ENCODE measurements at regions not wholly inside any gene's neighbourhood (a gene's known extent, or its start where the extent isn't known, plus 50 kb on each side); places are given as distances from the start of the nearest gene placed in this dataset.

GRCh38 chr4:180625653-180626052 is 1617.5 kb upstream of the TENM3 start:
- WGBS (ENCODE audit: insufficient coverage, insufficient replicate concordance, low lambda C conversion rate, missing lambda C conversion rate): 45% methylated on average over 3 of the region's 3 CpGs
- TF ChIP-seq STAT3 (IDR thresholded peaks at IDR 0.05; ENCODE audit: low read depth, low read length) (no peak), JUNB (IDR thresholded peaks at IDR 0.05) (no peak), CHD2 (IDR thresholded peaks at IDR 0.05; ENCODE audit: borderline replicate concordance, low read depth, low read length) (no peak), E2F8 (IDR thresholded peaks at IDR 0.05; ENCODE audit: low read depth, partially characterized antibody) (no peak), IKZF2 (IDR thresholded peaks at IDR 0.05) (no peak), RFX5 (IDR thresholded peaks at IDR 0.05; ENCODE audit: low read depth, low read length) (no peak), CUX1 (IDR thresholded peaks at IDR 0.05; ENCODE audit: insufficient replicate concordance, low read depth, low read length) (no peak), DPF2 (IDR thresholded peaks at IDR 0.05) (no peak), BCL11A (IDR thresholded peaks at IDR 0.05; ENCODE audit: low read depth, low read length) (no peak), IRF3 (IDR thresholded peaks at IDR 0.05) (no peak), ZNF687 (IDR thresholded peaks at IDR 0.05) (no peak), ZSCAN29 (IDR thresholded peaks at IDR 0.05) (no peak)

More at GRCh38 chr4:180625653-180626052, 1617.5 kb upstream of the TENM3 start:
- ChIA-PET CTCF (interaction anchor here (0.6 kb wide), 1 partner anchor 892 kb away, joined by 3 read pairs; no protein-coding TSS in a partner anchor), SMC1A (ENCODE audit: uncharacterized antibody, unreplicated experiment) (interaction anchor here (1.2 to 1.4 kb wide), 2 partner anchors 38 to 85 kb away, joined by 3 to 4 read pairs; no protein-coding TSS in a partner anchor), RAD21 (ENCODE audit: unreplicated experiment) (interaction anchor here (0.6 kb wide), 1 partner anchor 306 kb away, joined by 3 read pairs; no protein-coding TSS in a partner anchor), POLR2A (no interaction called here)
- H3K4me2 ChIP-seq (ENCODE audit: control insufficient read depth, insufficient read depth): no peak overlapping the region
- no TSS peak for BruUV-seq (replicated peaks)
- no peak overlapping the region for H3K9ac ChIP-seq (ENCODE audit: control insufficient read depth, insufficient read depth, low read length)
- H3K9me3 ChIP-seq (replicated peaks; ENCODE audit: control insufficient read depth, insufficient read depth, low read length): no peaks in the 10 kb centered on the region
- no peaks in the 10 kb centered on the region for H3K27me3 ChIP-seq (replicated peaks in 1 of 2; ENCODE audit: control insufficient read depth in 2 of 2, insufficient read depth in 2 of 2, low read length in 1 of 2)
- DNase-seq (ENCODE audit: low read depth, low spot score) (no peak), FAIRE-seq (no peak), ATAC-seq (no peak)
- no peaks in the 10 kb centered on the region for H3K79me2 ChIP-seq (ENCODE audit: control insufficient read depth, insufficient read depth, low read length)
- no peaks in the 10 kb centered on the region for H3K36me3 ChIP-seq (ENCODE audit: control insufficient read depth in 2 of 2, insufficient read depth in 2 of 2, low read length in 1 of 2)
- H3K27ac ChIP-seq (ENCODE audit: control insufficient read depth, insufficient read depth): no peak overlapping the region
- intact Hi-C loops (cut with micrococcal nuclease; ENCODE audit: unreplicated experiment): no loop called here
- H4K20me1 ChIP-seq (ENCODE audit: control insufficient read depth, insufficient read depth): no peaks in the 10 kb centered on the region
- H3K4me3 ChIP-seq: no peak overlapping the region
- in situ Hi-C loops (cut with MboI): no loop called here
- H3K4me1 ChIP-seq (ENCODE audit: control insufficient read depth, insufficient read depth, low read length): no peaks in the 10 kb centered on the region
- H2AFZ ChIP-seq (ENCODE audit: control insufficient read depth, low read depth, low read length): no peak overlapping the region

Data from GM12878 (cell line).